GM23248 (cell line): ENCODE measurements at regions not wholly inside any gene's neighbourhood (a gene's known extent, or its start where the extent isn't known, plus 50 kb on each side); places are given as distances from the start of the nearest gene placed in this dataset.

Experiments
- EZH2 ChIP-seq: fragments of 200-600 bp; sonication (generic); IDR thresholded peaks from 2 replicates; pipeline ENCODE4 v1.6.1; 2018; ENCODE audit warnings: antibody characterized with exemption, mild to moderate bottlenecking; ENCODE audit not compliant: insufficient read depth, poor library complexity, severe bottlenecking
- EZH2phosphoT487 ChIP-seq: fragments of 200-600 bp; sonication (generic); IDR thresholded peaks from 2 replicates; pipeline ENCODE4 v1.6.1; 2018; ENCODE audit warnings: antibody characterized with exemption, moderate library complexity, mild to moderate bottlenecking, low read depth; ENCODE audit not compliant: insufficient read depth

GRCh38 chr12:41804026-41804425 is 340.6 kb downstream of the GXYLT1 start:
- TF ChIP-seq EZH2 (no peak), EZH2phosphoT487 (no peak)
